ENCODE measurements at regions not wholly inside any gene's neighbourhood (a gene's known extent, or its start where the extent isn't known, plus 50 kb on each side); places are given as distances from the start of the nearest gene placed in this dataset.

DNA sequence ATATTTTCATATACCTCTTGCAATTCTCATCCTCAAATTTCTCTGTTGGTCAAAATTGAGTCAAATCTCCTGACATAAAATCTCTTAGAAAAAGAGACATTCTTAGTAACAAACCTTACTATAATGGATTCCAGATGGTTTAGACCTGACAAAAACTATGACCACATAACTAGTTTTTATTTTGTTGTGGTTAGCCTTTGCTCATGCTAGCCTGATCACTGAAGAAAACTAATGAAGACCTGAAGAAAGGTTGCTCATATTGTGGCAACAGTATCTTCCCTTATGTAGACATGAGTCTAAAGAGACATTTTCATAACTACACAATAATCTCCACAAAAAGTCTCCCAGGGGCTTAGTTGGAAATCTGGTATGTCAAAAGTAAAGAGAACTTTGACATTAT, 274.1 kb upstream of the TMEM161B start:
- Histone ChIP-seq H3K27ac (no peak overlapping the region), H3K27me3 (peaks cover 0 to 4% (median 2%) of the 10 kb centered on the region in 4 donors), H3K36me3 (no peaks in the 10 kb centered on the region), H3K9me3 (no peaks in the 10 kb centered on the region), H3K4me3 (no peak overlapping the region), H3K4me1 (no peaks in the 10 kb centered on the region)
- DNase-seq (no peak), ATAC-seq (no peak), FAIRE-seq (no peak)
- TF ChIP-seq, protein P1, sequence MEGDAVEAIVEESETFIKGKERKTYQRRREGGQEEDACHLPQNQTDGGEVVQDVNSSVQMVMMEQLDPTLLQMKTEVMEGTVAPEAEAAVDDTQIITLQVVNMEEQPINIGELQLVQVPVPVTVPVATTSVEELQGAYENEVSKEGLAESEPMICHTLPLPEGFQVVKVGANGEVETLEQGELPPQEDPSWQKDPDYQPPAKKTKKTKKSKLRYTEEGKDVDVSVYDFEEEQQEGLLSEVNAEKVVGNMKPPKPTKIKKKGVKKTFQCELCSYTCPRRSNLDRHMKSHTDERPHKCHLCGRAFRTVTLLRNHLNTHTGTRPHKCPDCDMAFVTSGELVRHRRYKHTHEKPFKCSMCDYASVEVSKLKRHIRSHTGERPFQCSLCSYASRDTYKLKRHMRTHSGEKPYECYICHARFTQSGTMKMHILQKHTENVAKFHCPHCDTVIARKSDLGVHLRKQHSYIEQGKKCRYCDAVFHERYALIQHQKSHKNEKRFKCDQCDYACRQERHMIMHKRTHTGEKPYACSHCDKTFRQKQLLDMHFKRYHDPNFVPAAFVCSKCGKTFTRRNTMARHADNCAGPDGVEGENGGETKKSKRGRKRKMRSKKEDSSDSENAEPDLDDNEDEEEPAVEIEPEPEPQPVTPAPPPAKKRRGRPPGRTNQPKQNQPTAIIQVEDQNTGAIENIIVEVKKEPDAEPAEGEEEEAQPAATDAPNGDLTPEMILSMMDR (IDR thresholded peaks at IDR 0.05), result no peak
- intact Hi-C loops (cut with DNase I), result no loop called here

DNA sequence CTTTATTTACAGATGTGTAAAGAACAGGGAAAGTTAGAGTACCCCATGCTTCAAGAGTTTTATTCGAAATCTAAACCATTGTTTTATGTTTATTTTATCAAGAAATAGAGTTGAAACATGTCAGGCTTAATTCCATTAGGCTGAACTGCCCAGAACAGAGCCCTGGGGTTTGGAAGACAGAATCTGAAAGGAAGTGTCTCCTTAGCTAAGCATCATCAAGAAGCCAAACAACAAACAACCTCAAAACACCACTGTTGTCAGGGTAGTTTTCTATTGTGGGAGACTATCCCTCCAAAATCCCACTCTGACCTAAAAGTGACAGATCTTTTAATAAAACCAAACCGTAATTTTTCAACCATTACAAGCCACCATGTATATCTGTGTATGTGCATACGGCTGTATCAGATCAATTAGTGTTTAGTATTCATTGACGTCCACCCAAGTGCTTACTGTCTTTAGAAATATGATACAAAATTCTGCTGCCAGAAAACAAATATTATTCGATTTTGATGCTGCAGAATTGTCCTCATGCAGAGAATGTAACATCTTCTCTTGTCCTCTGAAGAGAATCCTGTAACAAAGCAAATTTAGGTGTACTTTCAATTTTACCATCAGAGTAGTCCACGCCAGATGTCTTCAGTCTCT, 271.9 kb upstream of the TMEM161B start:
- ATAC-seq (no peak), FAIRE-seq (no peak), DNase-seq (no peak)
- no peak overlapping the region for H3K27ac ChIP-seq
- intact Hi-C loops (cut with DNase I), result no loop called here
- TF ChIP-seq, protein P1 (IDR thresholded peaks at IDR 0.05), result no peak
- H3K4me1 ChIP-seq, result no peaks in the 10 kb centered on the region
- H3K36me3 ChIP-seq, result no peaks in the 10 kb centered on the region
- peaks cover 0 to 4% (median 0%) of the 10 kb centered on the region in 4 donors for H3K27me3 ChIP-seq
- WGBS, 2 donors, result 42 to 48% methylated on average over 6 of the region's 6 CpGs
- no peaks in the 10 kb centered on the region for H3K9me3 ChIP-seq
- H3K4me3 ChIP-seq, result no peak overlapping the region

DNA sequence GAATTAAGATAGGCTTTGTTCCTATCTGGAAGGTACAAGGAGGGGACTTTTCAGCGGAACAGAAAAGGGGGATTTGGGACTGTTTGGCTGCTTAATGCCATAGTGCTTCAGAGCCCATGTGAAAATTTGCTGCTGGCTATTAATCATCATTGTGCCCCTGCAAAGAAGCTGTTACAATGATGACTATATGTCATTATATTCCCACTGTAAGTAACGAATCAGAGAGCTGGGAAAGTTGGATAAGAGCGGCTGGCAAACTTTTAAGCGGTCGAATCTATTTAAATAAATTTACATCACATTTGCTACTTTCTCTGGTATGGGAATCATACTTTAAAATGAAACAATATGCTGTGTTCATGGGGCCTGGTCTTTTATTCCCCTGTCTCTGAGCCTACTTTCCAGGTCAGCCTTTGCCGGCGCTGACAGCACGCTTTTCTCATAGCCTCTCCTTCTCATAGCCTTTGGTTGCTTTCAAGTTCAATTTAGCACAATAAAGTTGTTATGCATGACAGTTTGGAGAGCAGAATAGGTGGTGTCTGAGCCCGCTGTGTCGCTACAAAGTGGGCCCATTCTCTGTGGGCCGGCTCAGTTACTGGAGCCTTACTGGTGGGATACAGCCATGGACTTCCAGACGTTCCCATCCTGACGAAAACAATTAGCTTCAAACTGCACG, 271.2 kb upstream of the TMEM161B start:
- Histone ChIP-seq H3K4me3 (no peak overlapping the region), H3K9me3 (no peaks in the 10 kb centered on the region), H3K27me3 (peaks cover 0 to 4% (median 0%) of the 10 kb centered on the region in 4 donors), H3K36me3 (no peaks in the 10 kb centered on the region), H3K4me1 (no peaks in the 10 kb centered on the region), H3K27ac (no peak overlapping the region)
- ATAC-seq (no peak), DNase-seq (no peak), FAIRE-seq (no peak)
- TF ChIP-seq, protein P1 (IDR thresholded peaks at IDR 0.05), result no peak
- intact Hi-C loops (cut with DNase I), result no loop called here
- WGBS, 2 donors, result 34 to 37% methylated on average over 14 of the region's 14 CpGs

DNA sequence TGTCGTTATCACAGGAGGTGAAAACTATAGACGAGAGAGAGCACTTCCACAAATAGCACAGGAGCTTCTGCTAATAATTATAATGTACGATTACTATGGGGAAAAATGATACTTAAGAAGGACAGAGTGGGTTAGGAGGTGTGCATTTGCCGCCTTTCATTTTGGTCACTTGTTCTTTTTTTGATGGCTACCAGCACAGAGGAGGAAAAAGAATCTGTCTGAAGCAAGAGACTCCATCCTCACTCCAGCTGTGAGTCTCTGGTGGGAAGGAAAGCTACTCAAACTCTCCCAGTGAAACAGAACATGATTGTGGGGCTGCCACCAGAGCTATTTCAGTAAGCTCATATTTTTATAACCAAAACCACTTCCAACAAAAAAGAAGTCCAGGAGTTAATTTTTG, 270.4 kb upstream of the TMEM161B start:
- 50 to 62% methylated on average over 4 of the region's 4 CpGs for WGBS, 2 donors
- ATAC-seq, result no peak
- FAIRE-seq, result no peak
- intact Hi-C loops (cut with DNase I), result no loop called here
- Histone ChIP-seq H3K27me3 (peaks cover 0 to 4% (median 0%) of the 10 kb centered on the region in 4 donors), H3K27ac (no peak overlapping the region), H3K4me3 (no peak overlapping the region), H3K36me3 (no peaks in the 10 kb centered on the region), H3K4me1 (no peaks in the 10 kb centered on the region), H3K9me3 (no peaks in the 10 kb centered on the region)
- DNase-seq, result no peak
- TF ChIP-seq, protein P1 (IDR thresholded peaks at IDR 0.05), result no peak

DNA sequence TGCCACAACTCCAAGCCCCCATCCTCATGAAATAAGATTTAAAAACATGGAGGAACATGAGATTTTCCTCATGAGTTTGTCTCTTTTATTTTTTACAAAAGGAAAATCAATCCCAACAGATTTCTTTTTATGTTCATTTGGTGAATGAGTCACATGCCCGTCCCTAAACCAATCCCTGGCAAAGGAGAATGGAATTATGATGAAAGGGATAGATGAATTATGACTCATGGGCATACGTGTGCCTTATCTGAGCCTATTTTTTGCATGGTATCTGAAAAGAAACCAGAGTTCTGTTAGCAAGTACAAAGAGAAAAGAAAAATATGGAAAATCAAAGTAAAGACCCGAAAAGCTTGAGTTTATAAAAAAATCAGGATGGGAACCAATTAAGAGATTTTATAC, 267.5 kb upstream of the TMEM161B start:
- H3K36me3 ChIP-seq, result no peaks in the 10 kb centered on the region
- DNase-seq (no peak), FAIRE-seq (no peak), ATAC-seq (no peak)
- TF ChIP-seq, protein P1 (IDR thresholded peaks at IDR 0.05), result no peak
- intact Hi-C loops (cut with DNase I), result no loop called here
- WGBS, 2 donors, result 34 to 38% methylated on average over 3 of the region's 3 CpGs
- no peaks in the 10 kb centered on the region for H3K27me3 ChIP-seq
- H3K27ac ChIP-seq, result no peak overlapping the region
- H3K9me3 ChIP-seq, result no peaks in the 10 kb centered on the region
- no peak overlapping the region for H3K4me3 ChIP-seq
- H3K4me1 ChIP-seq, result no peaks in the 10 kb centered on the region

Data from pancreas (tissue), 10 donors.